OCI-LY7 (cell line): ENCODE measurements at regions not wholly inside any gene's neighbourhood (a gene's known extent, or its start where the extent isn't known, plus 50 kb on each side); places are given as distances from the start of the nearest gene placed in this dataset.

Experiments
- CTCF ChIP-seq: fragments of 200-600 bp; sonication (generic); conservative IDR thresholded peaks from 2 replicates; pipeline ENCODE4 v1.5.1; 2014; ENCODE audit warnings: mild to moderate bottlenecking, antibody characterized with exemption, low read length, moderate library complexity, mixed read lengths
- EZH2phosphoT487 ChIP-seq: fragments of 200-600 bp; sonication (generic); IDR thresholded peaks from 2 replicates; pipeline ENCODE4 v1.6.1; 2018; ENCODE audit warnings: low read depth, borderline replicate concordance, mild to moderate bottlenecking, mixed run types, antibody characterized with exemption, low read length, moderate library complexity, mixed read lengths

GRCh38 chr9:135199489-135199888, 112.0 kb downstream of the OLFM1 start:
- TF ChIP-seq CTCF (no peak), EZH2phosphoT487 (no peak)
